ENCODE measurements at regions not wholly inside any gene's neighbourhood (a gene's known extent, or its start where the extent isn't known, plus 50 kb on each side); places are given as distances from the start of the nearest gene placed in this dataset.

- no peak for DNase-seq
- Histone ChIP-seq H3K9me3 (ENCODE audit: control insufficient read depth in 1 of 2, low read length in 2 of 2) (no peaks in the 10 kb centered on the region), H3K27me3 (ENCODE audit: insufficient read depth, low read length) (no peaks in the 10 kb centered on the region), H3K4me1 (ENCODE audit: insufficient read depth, low read length) (no peaks in the 10 kb centered on the region), H3K36me3 (ENCODE audit: insufficient read depth, low read length) (no peaks in the 10 kb centered on the region), H3K4me3 (ENCODE audit: low read length in 2 of 2) (no peak overlapping the region), H3K27ac (ENCODE audit: low read depth, low read length) (no peak overlapping the region)
- POLR2A ChIA-PET (ENCODE audit: partially characterized antibody): no interaction called here
- no peak overlapping the region for H3K4me3 Mint-ChIP-seq
- no peaks in the 10 kb centered on the region for H3K9me3 Mint-ChIP-seq
- no peaks in the 10 kb centered on the region for H3K27me3 Mint-ChIP-seq
- no peaks in the 10 kb centered on the region for H3K36me3 Mint-ChIP-seq
- no peak overlapping the region for H3K27ac Mint-ChIP-seq
- H3K4me1 Mint-ChIP-seq: no peaks in the 10 kb centered on the region
- intact Hi-C loops (cut with micrococcal nuclease): no loop called here
- CTCF ChIA-PET (ENCODE audit: partially characterized antibody): no interaction called here
Measured at GRCh38 chr6:147023581-147023980, 180.6 kb upstream of the STXBP5 start.

- Histone ChIP-seq H3K27me3 (ENCODE audit: insufficient read depth, low read length) (no peaks in the 10 kb centered on the region), H3K4me3 (ENCODE audit: low read length in 2 of 2) (no peak overlapping the region), H3K4me1 (ENCODE audit: insufficient read depth, low read length) (no peaks in the 10 kb centered on the region), H3K36me3 (ENCODE audit: insufficient read depth, low read length) (no peaks in the 10 kb centered on the region), H3K9me3 (ENCODE audit: control insufficient read depth in 1 of 2, low read length in 2 of 2) (no peaks in the 10 kb centered on the region), H3K27ac (ENCODE audit: low read depth, low read length) (no peak overlapping the region)
- Mint-ChIP-seq H3K9me3 (peaks cover 0 to 2% (median 0%) of the 10 kb centered on the region in 8 donors), H3K36me3 (no peaks in the 10 kb centered on the region), H3K27me3 (peaks cover 0 to 1% of the 10 kb centered on the region in 2 donors), H3K27ac (no peak overlapping the region), H3K4me1 (no peaks in the 10 kb centered on the region), H3K4me3 (no peak overlapping the region)
- no peak for DNase-seq
- POLR2A ChIA-PET (ENCODE audit: partially characterized antibody): no interaction called here
- intact Hi-C loops (cut with micrococcal nuclease): no loop called here
- CTCF ChIA-PET (ENCODE audit: partially characterized antibody): no interaction called here
Measured at GRCh38 chr6:147029923-147030322, 174.3 kb upstream of the STXBP5 start.

- Mint-ChIP-seq H3K27me3 (peaks cover 0 to 1% of the 10 kb centered on the region in 2 donors), H3K27ac (no peak overlapping the region), H3K4me1 (peaks cover 0 to 6% (median 0%) of the 10 kb centered on the region in 4 donors), H3K36me3 (no peaks in the 10 kb centered on the region), H3K9me3 (peaks cover 0 to 2% (median 0%) of the 10 kb centered on the region in 8 donors), H3K4me3 (no peak overlapping the region)
- Histone ChIP-seq H3K4me1 (ENCODE audit: insufficient read depth, low read length) (no peaks in the 10 kb centered on the region), H3K4me3 (ENCODE audit: low read length in 2 of 2) (no peak overlapping the region), H3K9me3 (ENCODE audit: control insufficient read depth in 1 of 2, low read length in 2 of 2) (no peaks in the 10 kb centered on the region), H3K27ac (ENCODE audit: low read depth, low read length) (no peak overlapping the region), H3K36me3 (ENCODE audit: insufficient read depth, low read length) (no peaks in the 10 kb centered on the region), H3K27me3 (ENCODE audit: insufficient read depth, low read length) (no peaks in the 10 kb centered on the region)
- ChIA-PET POLR2A (ENCODE audit: partially characterized antibody) (no interaction called here), CTCF (ENCODE audit: partially characterized antibody) (interaction anchor here (1.4 kb wide), 1 partner anchor 9 kb away, joined by 4 read pairs; no protein-coding TSS in a partner anchor)
- no peak for DNase-seq
- intact Hi-C loops (cut with micrococcal nuclease): no loop called here
Measured at GRCh38 chr6:147033267-147033666, 170.9 kb upstream of the STXBP5 start.

GRCh38 chr6:147035886-147036285 is 168.3 kb upstream of the STXBP5 start:
- no peak overlapping the region for H3K4me3 ChIP-seq (ENCODE audit: low read length in 2 of 2)
- no peaks in the 10 kb centered on the region for H3K36me3 ChIP-seq (ENCODE audit: insufficient read depth, low read length)
- DNase-seq: no peak
- no peaks in the 10 kb centered on the region for H3K27me3 ChIP-seq (ENCODE audit: insufficient read depth, low read length)
- Mint-ChIP-seq H3K4me1 (peaks cover 0 to 6% (median 0%) of the 10 kb centered on the region in 4 donors), H3K27ac (no peak overlapping the region), H3K27me3 (peaks cover 1 to 2% of the 10 kb centered on the region in 2 donors), H3K9me3 (peaks cover 0 to 2% (median 0%) of the 10 kb centered on the region in 8 donors), H3K36me3 (no peaks in the 10 kb centered on the region), H3K4me3 (no peak overlapping the region)
- ChIA-PET CTCF (ENCODE audit: partially characterized antibody) (no interaction called here), POLR2A (ENCODE audit: partially characterized antibody) (no interaction called here)
- no peaks in the 10 kb centered on the region for H3K9me3 ChIP-seq (ENCODE audit: control insufficient read depth in 1 of 2, low read length in 2 of 2)
- H3K27ac ChIP-seq (ENCODE audit: low read depth, low read length): no peak overlapping the region
- H3K4me1 ChIP-seq (ENCODE audit: insufficient read depth, low read length): no peaks in the 10 kb centered on the region
- intact Hi-C loops (cut with micrococcal nuclease): no loop called here

GRCh38 chr6:147037881-147038280 is 166.3 kb upstream of the STXBP5 start:
- H3K4me3 ChIP-seq (ENCODE audit: low read length in 2 of 2): no peak overlapping the region
- no peaks in the 10 kb centered on the region for H3K27me3 ChIP-seq (ENCODE audit: insufficient read depth, low read length)
- H3K4me1 Mint-ChIP-seq: peaks cover 0 to 6% (median 0%) of the 10 kb centered on the region in 4 donors
- H3K9me3 Mint-ChIP-seq: peaks cover 0 to 4% (median under 1%) of the 10 kb centered on the region in 8 donors
- H3K4me1 ChIP-seq (ENCODE audit: insufficient read depth, low read length): no peaks in the 10 kb centered on the region
- POLR2A ChIA-PET (ENCODE audit: partially characterized antibody): interaction anchor here (0.7 kb wide), 1 partner anchor 11 kb away, joined by 3 read pairs; no protein-coding TSS in a partner anchor
- CTCF ChIA-PET (ENCODE audit: partially characterized antibody): no interaction called here
- intact Hi-C loops (cut with micrococcal nuclease): no loop called here
- peaks cover under 1 to 4% of the 10 kb centered on the region in 2 donors for H3K27me3 Mint-ChIP-seq
- no peaks in the 10 kb centered on the region for H3K9me3 ChIP-seq (ENCODE audit: control insufficient read depth in 1 of 2, low read length in 2 of 2)
- H3K27ac Mint-ChIP-seq: no peak overlapping the region
- no peak for DNase-seq
- H3K36me3 ChIP-seq (ENCODE audit: insufficient read depth, low read length): no peaks in the 10 kb centered on the region
- H3K27ac ChIP-seq (ENCODE audit: low read depth, low read length): no peak overlapping the region
- H3K36me3 Mint-ChIP-seq: no peaks in the 10 kb centered on the region
- H3K4me3 Mint-ChIP-seq: no peak overlapping the region

GRCh38 chr6:147040121-147040910 is 163.9 kb upstream of the STXBP5 start:
- Mint-ChIP-seq H3K4me3 (no peak overlapping the region), H3K27me3 (peaks cover 0 to 4% of the 10 kb centered on the region in 2 donors), H3K4me1 (peaks cover 0 to 6% (median 0%) of the 10 kb centered on the region in 4 donors), H3K36me3 (peaks cover 0 to 8% of the 10 kb centered on the region in 2 donors), H3K27ac (no peak overlapping the region), H3K9me3 (peaks cover 1 to 18% (median 12%) of the 10 kb centered on the region in 8 donors)
- intact Hi-C loops (cut with micrococcal nuclease): no loop called here
- H3K4me3 ChIP-seq (ENCODE audit: low read length in 2 of 2): no peak overlapping the region
- no peaks in the 10 kb centered on the region for H3K4me1 ChIP-seq (ENCODE audit: insufficient read depth, low read length)
- H3K27me3 ChIP-seq (ENCODE audit: insufficient read depth, low read length): no peaks in the 10 kb centered on the region
- POLR2A ChIA-PET (ENCODE audit: partially characterized antibody): no interaction called here
- CTCF ChIA-PET (ENCODE audit: partially characterized antibody): no interaction called here
- no peak for DNase-seq
- H3K27ac ChIP-seq (ENCODE audit: low read depth, low read length): no peak overlapping the region
- H3K36me3 ChIP-seq (ENCODE audit: insufficient read depth, low read length): no peaks in the 10 kb centered on the region
- H3K9me3 ChIP-seq (ENCODE audit: control insufficient read depth in 1 of 2, low read length in 2 of 2): no peaks in the 10 kb centered on the region

- peaks cover 0 to 8% of the 10 kb centered on the region in 2 donors for H3K36me3 Mint-ChIP-seq
- H3K9me3 Mint-ChIP-seq: peaks cover 1 to 18% (median 12%) of the 10 kb centered on the region in 8 donors
- no peak for DNase-seq
- ChIA-PET POLR2A (ENCODE audit: partially characterized antibody) (no interaction called here), CTCF (ENCODE audit: partially characterized antibody) (interaction anchor here (1.3 kb wide), 1 partner anchor 10 kb away, joined by 4 read pairs; no protein-coding TSS in a partner anchor)
- peaks cover 0 to 6% (median 0%) of the 10 kb centered on the region in 4 donors for H3K4me1 Mint-ChIP-seq
- H3K27ac Mint-ChIP-seq: no peak overlapping the region
- peaks cover 0 to 4% of the 10 kb centered on the region in 2 donors for H3K27me3 Mint-ChIP-seq
- no peaks in the 10 kb centered on the region for H3K36me3 ChIP-seq (ENCODE audit: insufficient read depth, low read length)
- no peaks in the 10 kb centered on the region for H3K9me3 ChIP-seq (ENCODE audit: control insufficient read depth in 1 of 2, low read length in 2 of 2)
- H3K4me3 ChIP-seq (ENCODE audit: low read length in 2 of 2): no peak overlapping the region
- no peak overlapping the region for H3K4me3 Mint-ChIP-seq
- H3K27ac ChIP-seq (ENCODE audit: low read depth, low read length): no peak overlapping the region
- intact Hi-C loops (cut with micrococcal nuclease): no loop called here
- no peaks in the 10 kb centered on the region for H3K4me1 ChIP-seq (ENCODE audit: insufficient read depth, low read length)
- H3K27me3 ChIP-seq (ENCODE audit: insufficient read depth, low read length): no peaks in the 10 kb centered on the region
Measured at GRCh38 chr6:147042679-147043078, 161.5 kb upstream of the STXBP5 start.
